ENCODE measurements at regions not wholly inside any gene's neighbourhood (a gene's known extent, or its start where the extent isn't known, plus 50 kb on each side); places are given as distances from the start of the nearest gene placed in this dataset.

GRCh38 chr18:71301596-71301995 is 1012.8 kb downstream of the SOCS6 start:
- no peak for TF ChIP-seq EZH2 (IDR thresholded peaks at IDR 0.05)
- TF ChIP-seq CEBPB (IDR thresholded peaks at IDR 0.05; ENCODE audit: low read depth): no peak
- no peak for TF ChIP-seq SP1 (IDR thresholded peaks at IDR 0.05; ENCODE audit: low read depth)
- TF ChIP-seq REST (IDR thresholded peaks at IDR 0.05; ENCODE audit: low read depth): no peak
- TF ChIP-seq CTCF (IDR thresholded peaks at IDR 0.05 in 2 of 3, conservative IDR thresholded peaks at IDR 0.05 in 1 of 3; ENCODE audit: borderline replicate concordance in 1 of 3, insufficient read depth in 1 of 3, low read depth in 2 of 3, low read length in 2 of 3): no peak
- no peak for TF ChIP-seq RAD21 (IDR thresholded peaks at IDR 0.05; ENCODE audit: low read depth)
- no peak for TF ChIP-seq ZNF274 (IDR thresholded peaks at IDR 0.05; ENCODE audit: low read depth, low read length)
- no peak for TF ChIP-seq SIN3A (IDR thresholded peaks at IDR 0.05; ENCODE audit: low read depth)
- TF ChIP-seq POLR2A (IDR thresholded peaks at IDR 0.05; ENCODE audit: borderline replicate concordance, extremely low read depth, insufficient read depth, insufficient read length): no peak
- TF ChIP-seq YY1 (IDR thresholded peaks at IDR 0.05; ENCODE audit: extremely low read depth, insufficient replicate concordance, low read depth, low read length): no peak
- no peak for TF ChIP-seq SRF (IDR thresholded peaks at IDR 0.05; ENCODE audit: low read depth)

Data from HCT116 (cell line).